H1 (cell line): ENCODE measurements at regions not wholly inside any gene's neighbourhood (a gene's known extent, or its start where the extent isn't known, plus 50 kb on each side); places are given as distances from the start of the nearest gene placed in this dataset.

Experiments
- BCL11A ChIP-seq, 2 experiments: IDR thresholded peaks; one replicate each; pipeline ENCODE4 v1.6.1; 2011; ENCODE audit warnings: low read depth in 2 of 2, low read length in 2 of 2, mild to moderate bottlenecking in 2 of 2
- KDM1A ChIP-seq: fragments of 200-600, 300-600 bp; sonication (generic); IDR thresholded peaks from 2 replicates; pipeline ENCODE4 v1.7.1; 2016; ENCODE audit warnings: mild to moderate bottlenecking, low read length, borderline replicate concordance
- ZNF274 ChIP-seq: IDR thresholded peaks from 2 replicates; pipeline ENCODE4 v1.7.0; 2012; ENCODE audit warnings: low read length, borderline replicate concordance; ENCODE audit errors: extremely low read depth

GRCh38 chr12:97701901-97702300 lies 239.3 kb downstream of the RMST start (continued):
- TF ChIP-seq KDM1A = no peak
- no peak for TF ChIP-seq BCL11A (IDR thresholded peaks at IDR 0.05; ENCODE audit: low read depth in 2 of 2, low read length in 2 of 2)
- TF ChIP-seq ZNF274 = no peak
